KMS-11 (cell line): ENCODE measurements at regions not wholly inside any gene's neighbourhood (a gene's known extent, or its start where the extent isn't known, plus 50 kb on each side); places are given as distances from the start of the nearest gene placed in this dataset.
"Not testable (repeated sequence)": the region's sequence is repeated elsewhere in the genome, so short reads cannot be mapped to it uniquely, and the experiment has no call there.

Source experiments
- H2AFZ ChIP-seq: fragments of 200-600 bp; sonication (generic); 2 replicates; pipeline ENCODE4 v1.6.1; 2016; ENCODE audit warnings: antibody characterized with exemption, mixed run types, low read depth
- H3K27ac ChIP-seq: fragments of 200-600 bp; sonication (generic); 2 replicates; pipeline ENCODE4 v1.6.1; 2016; ENCODE audit warnings: mild to moderate bottlenecking, mixed run types
- H3K27me3 ChIP-seq: fragments of 200-600 bp; sonication (generic); 2 replicates; pipeline ENCODE4 v1.6.1; 2017; ENCODE audit warnings: mild to moderate bottlenecking, low read depth, mixed run types, moderate library complexity; ENCODE audit not compliant: insufficient read depth
- H3K36me3 ChIP-seq: fragments of 200-600 bp; sonication (generic); 2 replicates; pipeline ENCODE4 v1.6.1; 2017; ENCODE audit warnings: mild to moderate bottlenecking, mixed run types; ENCODE audit not compliant: insufficient read depth
- H3K4me1 ChIP-seq: fragments of 200-600 bp; sonication (generic); 2 replicates; pipeline ENCODE4 v1.6.1; 2016; ENCODE audit warnings: mild to moderate bottlenecking, low read depth, mixed run types; ENCODE audit not compliant: poor library complexity, severe bottlenecking
- H3K4me2 ChIP-seq: fragments of 200-600 bp; sonication (generic); 2 replicates; pipeline ENCODE4 v1.7.0; 2016; ENCODE audit warnings: mild to moderate bottlenecking, mixed run types
- H3K4me3 ChIP-seq: fragments of 200-600 bp; sonication (generic); IDR thresholded peaks from 2 replicates; pipeline ENCODE4 v1.6.1; 2017; ENCODE audit warnings: low read depth, low read length, mixed read lengths; ENCODE audit not compliant: insufficient read depth
- H3K79me2 ChIP-seq: fragments of 200-600 bp; sonication (generic); 2 replicates; pipeline ENCODE4 v1.6.1; 2016; ENCODE audit warnings: low read depth, mixed run types; ENCODE audit not compliant: insufficient read depth
- H3K9ac ChIP-seq: fragments of 200-600 bp; sonication (generic); 2 replicates; pipeline ENCODE4 v1.6.1; 2016; ENCODE audit warnings: mild to moderate bottlenecking, mixed run types
- H4K20me1 ChIP-seq: fragments of 200-600 bp; sonication (generic); 2 replicates; pipeline ENCODE4 v1.6.1; 2016; ENCODE audit warnings: mild to moderate bottlenecking, mixed run types; ENCODE audit not compliant: insufficient read depth
- TF ChIP-seq, protein P1 (sequence below): fragments of 200-600 bp; sonication (generic); conservative IDR thresholded peaks from 2 replicates; pipeline ENCODE4 v1.6.1; 2017; ENCODE audit warnings: low read depth, mild to moderate bottlenecking, antibody characterized with exemption, low read length, moderate library complexity, mixed read lengths

DNA sequence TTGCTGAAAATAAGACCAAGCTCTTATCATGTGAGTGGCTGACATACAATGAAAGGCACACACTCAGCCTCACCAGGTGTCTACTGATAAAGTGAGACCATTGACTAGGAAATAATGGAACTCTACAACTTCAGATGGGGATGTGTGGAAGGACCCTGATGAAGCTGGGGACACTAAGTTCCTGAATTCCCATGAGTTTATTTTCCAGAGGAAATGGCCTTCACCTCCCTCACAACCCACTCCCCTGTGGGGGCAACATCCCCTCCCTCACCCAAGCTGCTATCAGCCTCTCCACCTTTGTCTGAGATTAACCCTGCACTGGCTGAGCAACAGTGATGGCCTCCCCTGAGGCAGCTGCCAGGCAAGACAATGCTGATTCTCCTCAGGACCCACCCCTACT is 55.2 kb upstream of the SMARCAD1 start:
- Histone ChIP-seq H3K9ac (no peak overlapping the region), H3K27ac (no peak overlapping the region), H2AFZ (no peak overlapping the region), H3K4me3 (no peak overlapping the region), H3K4me2 (no peak overlapping the region), H3K27me3 (no peaks in the 10 kb centered on the region), H3K36me3 (no peaks in the 10 kb centered on the region), H3K79me2 (no peaks in the 10 kb centered on the region), H3K4me1 (no peaks in the 10 kb centered on the region), H4K20me1 (no peaks in the 10 kb centered on the region)
- TF ChIP-seq, protein P1, sequence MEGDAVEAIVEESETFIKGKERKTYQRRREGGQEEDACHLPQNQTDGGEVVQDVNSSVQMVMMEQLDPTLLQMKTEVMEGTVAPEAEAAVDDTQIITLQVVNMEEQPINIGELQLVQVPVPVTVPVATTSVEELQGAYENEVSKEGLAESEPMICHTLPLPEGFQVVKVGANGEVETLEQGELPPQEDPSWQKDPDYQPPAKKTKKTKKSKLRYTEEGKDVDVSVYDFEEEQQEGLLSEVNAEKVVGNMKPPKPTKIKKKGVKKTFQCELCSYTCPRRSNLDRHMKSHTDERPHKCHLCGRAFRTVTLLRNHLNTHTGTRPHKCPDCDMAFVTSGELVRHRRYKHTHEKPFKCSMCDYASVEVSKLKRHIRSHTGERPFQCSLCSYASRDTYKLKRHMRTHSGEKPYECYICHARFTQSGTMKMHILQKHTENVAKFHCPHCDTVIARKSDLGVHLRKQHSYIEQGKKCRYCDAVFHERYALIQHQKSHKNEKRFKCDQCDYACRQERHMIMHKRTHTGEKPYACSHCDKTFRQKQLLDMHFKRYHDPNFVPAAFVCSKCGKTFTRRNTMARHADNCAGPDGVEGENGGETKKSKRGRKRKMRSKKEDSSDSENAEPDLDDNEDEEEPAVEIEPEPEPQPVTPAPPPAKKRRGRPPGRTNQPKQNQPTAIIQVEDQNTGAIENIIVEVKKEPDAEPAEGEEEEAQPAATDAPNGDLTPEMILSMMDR: no peak

DNA sequence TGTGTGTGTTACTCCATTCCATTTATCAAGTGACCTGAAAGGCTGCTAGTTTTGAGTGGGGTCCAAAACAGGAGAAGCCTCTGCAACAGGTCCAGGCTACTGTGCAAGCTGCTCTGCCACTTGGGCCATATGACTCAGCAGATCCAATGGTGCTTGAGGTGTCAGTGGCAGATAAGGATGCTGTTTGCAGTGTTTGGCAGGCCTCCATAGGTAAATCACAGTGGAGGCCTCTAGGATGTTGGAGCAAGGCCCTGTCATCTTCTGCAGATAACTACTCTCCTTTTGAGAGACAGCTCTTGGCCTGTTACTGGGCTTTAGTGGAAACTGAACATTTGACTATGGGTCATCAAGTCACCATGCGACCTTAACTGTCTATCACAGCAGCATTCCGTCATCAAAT is 52.3 kb upstream of the SMARCAD1 start:
- not testable (repeated sequence) for H3K27ac ChIP-seq, H4K20me1 ChIP-seq, H3K4me3 ChIP-seq, H3K4me1 ChIP-seq, H2AFZ ChIP-seq, H3K4me2 ChIP-seq, H3K27me3 ChIP-seq, H3K36me3 ChIP-seq, H3K9ac ChIP-seq, H3K79me2 ChIP-seq

DNA sequence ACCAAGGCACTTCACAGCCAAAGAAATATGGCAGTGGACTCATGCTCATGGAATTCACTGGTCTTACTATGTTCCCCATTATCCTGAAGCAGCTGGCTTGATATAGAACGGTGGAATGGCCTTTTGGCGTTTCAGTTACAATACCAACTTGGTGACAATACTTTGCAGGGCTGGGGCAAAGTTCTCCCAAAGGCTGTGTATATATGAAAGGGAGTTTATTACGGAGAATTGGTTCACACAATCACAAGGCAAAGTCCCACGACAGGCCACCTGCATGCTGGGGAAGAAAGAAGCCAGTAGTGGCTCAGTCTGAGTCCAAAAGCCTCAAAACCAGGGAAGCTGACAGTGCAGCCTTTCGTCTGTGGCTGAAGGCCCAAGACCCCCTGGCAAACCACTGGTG is 50.8 kb upstream of the SMARCAD1 start:
- Histone ChIP-seq H2AFZ (no peak overlapping the region), H3K4me2 (no peak overlapping the region), H3K27me3 (no peaks in the 10 kb centered on the region), H4K20me1 (no peaks in the 10 kb centered on the region), H3K27ac (no peak overlapping the region), H3K4me1 (no peaks in the 10 kb centered on the region), H3K79me2 (no peaks in the 10 kb centered on the region), H3K9ac (no peak overlapping the region), H3K36me3 (no peaks in the 10 kb centered on the region), H3K4me3 (no peak overlapping the region)
- TF ChIP-seq, protein P1: no peak
